ENCODE measurements at regions not wholly inside any gene's neighbourhood (a gene's known extent, or its start where the extent isn't known, plus 50 kb on each side); places are given as distances from the start of the nearest gene placed in this dataset.

GRCh38 chr18:42635378-42636048 lies 480.0 kb downstream of the RIT2 start:
- no peak for DNase-seq (ENCODE audit: low spot score)
- in situ Hi-C loops (cut with HindIII; ENCODE audit: low sequenced_read_pairs) = no loop called here

- in situ Hi-C loops (cut with HindIII; ENCODE audit: low sequenced_read_pairs) = no loop called here
Observed at GRCh38 chr18:42636309-42636708, 479.2 kb downstream of the RIT2 start.

GRCh38 chr18:42640160-42640559 lies 475.3 kb downstream of the RIT2 start:
- in situ Hi-C loops (cut with HindIII; ENCODE audit: low sequenced_read_pairs) = no loop called here
- no peak for DNase-seq (ENCODE audit: low spot score)

More at GRCh38 chr18:42636309-42636708, 479.2 kb downstream of the RIT2 start:
- DNase-seq (ENCODE audit: low spot score) = peak; percentile 77

GRCh38 chr18:42641996-42642395 lies 473.5 kb downstream of the RIT2 start:
- in situ Hi-C loops (cut with HindIII; ENCODE audit: low sequenced_read_pairs) = no loop called here
- DNase-seq (ENCODE audit: low spot score) = no peak

DNA sequence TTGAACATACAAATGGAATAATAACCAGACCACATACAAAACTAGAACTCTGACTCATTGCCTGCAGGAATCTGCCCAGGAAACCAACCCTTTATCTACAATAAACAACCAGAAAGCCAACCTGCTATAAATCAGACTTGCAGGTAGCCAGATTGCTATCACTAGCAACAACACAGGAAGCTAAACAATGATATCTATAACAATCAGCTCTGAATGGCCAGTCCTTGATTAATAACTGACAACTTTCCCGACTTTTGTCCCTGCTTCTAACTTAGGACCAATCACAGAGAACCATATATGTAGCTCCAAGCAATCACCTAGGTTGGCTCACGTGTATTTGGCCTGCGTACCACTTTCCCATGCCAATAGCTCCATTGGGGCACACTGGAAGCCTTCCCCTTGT lies 470.8 kb downstream of the RIT2 start:
- DNase-seq (ENCODE audit: low spot score) = no peak
- in situ Hi-C loops (cut with HindIII; ENCODE audit: low sequenced_read_pairs) = no loop called here

- in situ Hi-C loops (cut with HindIII; ENCODE audit: low sequenced_read_pairs) = no loop called here
- no peak for DNase-seq (ENCODE audit: low spot score)
Observed at GRCh38 chr18:42649331-42650035, 466.0 kb downstream of the RIT2 start.

- in situ Hi-C loops (cut with HindIII; ENCODE audit: low sequenced_read_pairs) = no loop called here
- DNase-seq (ENCODE audit: low spot score) = no peak
Observed at GRCh38 chr18:42654556-42654955, 460.9 kb downstream of the RIT2 start.

DNA sequence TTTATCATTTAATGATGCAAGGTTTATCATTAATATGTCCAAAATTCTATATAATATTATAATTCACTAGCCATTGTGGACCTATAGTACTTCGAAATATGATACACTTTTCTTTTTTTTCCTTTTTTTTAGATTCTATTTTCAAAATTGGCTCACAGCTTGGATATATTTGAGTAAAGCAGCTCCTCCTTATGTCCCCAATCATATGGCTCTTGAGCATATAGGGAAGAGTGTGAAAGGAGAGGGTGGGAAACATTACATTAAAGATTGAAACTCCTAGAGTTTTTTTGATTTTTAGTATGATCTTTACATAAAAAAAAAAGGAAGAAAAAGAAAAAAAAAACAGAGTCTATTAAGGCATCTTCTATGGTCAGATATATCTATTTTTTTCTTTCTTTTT lies 457.9 kb downstream of the RIT2 start:
- DNase-seq (ENCODE audit: low spot score) = no peak
- in situ Hi-C loops (cut with HindIII; ENCODE audit: low sequenced_read_pairs) = no loop called here

DNA sequence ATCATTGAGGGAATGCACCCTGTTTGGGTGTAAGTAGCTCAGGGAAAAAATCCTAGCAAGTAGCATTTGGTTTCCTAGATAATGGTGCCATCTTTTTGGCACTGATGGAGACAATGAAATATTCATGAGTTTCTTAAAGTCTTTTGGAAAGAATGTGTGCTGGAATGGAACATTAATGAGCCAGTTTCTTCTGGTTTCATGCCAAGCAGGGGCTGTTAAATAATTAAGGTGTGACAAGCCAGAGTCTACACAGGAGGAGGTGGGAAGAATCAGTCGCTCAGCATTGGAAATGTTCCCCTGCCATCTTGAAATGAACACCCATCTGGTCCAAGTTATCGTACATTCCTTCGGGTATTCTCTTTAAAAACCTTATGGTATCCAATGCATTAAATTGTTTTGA lies 457.3 kb downstream of the RIT2 start:
- in situ Hi-C loops (cut with HindIII; ENCODE audit: low sequenced_read_pairs) = no loop called here
- DNase-seq (ENCODE audit: low spot score) = no peak

DNA sequence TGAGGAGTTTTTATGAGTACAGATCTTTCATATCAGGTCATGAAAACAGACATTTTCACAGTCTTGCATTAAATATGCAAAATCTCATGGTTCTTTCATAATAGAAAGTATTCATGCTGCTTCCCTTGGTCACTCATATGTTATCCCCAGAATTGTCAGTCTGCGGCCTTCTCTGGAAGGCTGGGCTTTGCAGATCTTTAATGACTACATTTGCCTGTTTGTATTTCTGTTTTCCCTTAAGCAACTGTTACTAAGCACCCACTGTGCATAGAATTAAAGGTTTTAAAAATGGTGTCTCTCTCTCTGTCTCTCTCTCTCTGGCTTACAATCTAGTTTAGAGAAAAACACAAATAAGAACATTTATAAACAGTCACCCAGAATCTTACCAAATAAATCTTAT lies 456.3 kb downstream of the RIT2 start:
- no peak for DNase-seq (ENCODE audit: low spot score)
- in situ Hi-C loops (cut with HindIII; ENCODE audit: low sequenced_read_pairs) = no loop called here

DNA sequence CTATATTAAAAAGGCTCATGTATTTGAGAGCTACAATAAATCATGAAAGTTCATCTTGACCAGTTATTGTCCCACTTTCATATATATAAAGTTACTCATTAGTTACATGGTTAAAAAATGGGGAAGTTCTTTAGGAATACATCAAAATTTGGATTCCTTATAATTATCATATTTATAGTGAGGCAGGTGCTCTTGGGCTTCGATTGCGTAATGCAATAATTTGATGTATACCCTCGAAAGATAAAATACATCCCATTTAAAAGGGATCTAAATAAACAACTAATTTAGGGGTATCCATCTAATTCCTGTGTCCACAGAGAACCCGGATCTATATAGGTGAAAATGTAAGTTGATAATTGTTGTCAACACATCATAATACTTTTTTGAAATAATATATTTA lies 444.6 kb downstream of the RIT2 start:
- in situ Hi-C loops (cut with HindIII; ENCODE audit: low sequenced_read_pairs) = no loop called here

DNA sequence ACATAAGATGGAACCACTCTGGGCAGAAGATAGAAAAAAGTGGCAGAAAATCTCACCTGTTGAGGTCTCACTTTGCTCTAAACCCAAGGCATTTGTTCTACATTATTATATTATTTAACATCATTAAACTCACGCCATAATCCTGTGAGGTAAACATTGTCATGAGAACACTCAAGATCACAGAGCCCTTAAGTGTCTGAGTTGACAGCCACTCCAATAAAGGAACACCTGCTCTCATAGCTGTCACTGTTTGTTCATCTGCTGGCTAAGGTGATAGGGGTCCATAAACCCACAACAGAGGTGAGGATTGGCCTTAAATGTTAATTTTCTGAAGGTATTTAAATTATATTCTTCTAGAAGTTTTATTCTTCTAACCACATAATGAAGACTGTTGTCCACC lies 439.7 kb downstream of the RIT2 start:
- in situ Hi-C loops (cut with HindIII; ENCODE audit: low sequenced_read_pairs) = no loop called here
- no peak for DNase-seq (ENCODE audit: low spot score)

More for the DNA sequence above, 444.6 kb downstream of the RIT2 start:
- DNase-seq (ENCODE audit: low spot score) = no peak

DNA sequence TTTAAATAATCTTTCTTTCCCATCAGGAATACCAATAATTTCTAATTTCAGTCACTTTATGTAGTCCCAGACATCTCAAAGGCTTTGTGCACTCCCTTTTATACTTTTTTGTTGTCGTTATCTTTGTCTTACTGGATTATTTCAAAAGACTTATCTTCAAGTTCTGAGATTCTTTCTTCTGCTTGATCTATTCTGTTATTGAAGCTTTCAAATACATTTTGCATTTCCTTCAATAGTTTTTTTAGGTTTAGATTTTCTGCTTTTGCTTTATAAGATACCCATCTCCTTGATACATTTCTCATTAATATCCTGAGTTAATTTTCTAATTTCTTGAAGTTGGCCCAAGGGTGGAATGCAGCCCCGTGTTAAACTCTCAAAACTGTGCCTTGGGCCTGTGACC lies 432.4 kb downstream of the RIT2 start:
- in situ Hi-C loops (cut with HindIII; ENCODE audit: low sequenced_read_pairs) = no loop called here
- DNase-seq (ENCODE audit: low spot score) = no peak

DNA sequence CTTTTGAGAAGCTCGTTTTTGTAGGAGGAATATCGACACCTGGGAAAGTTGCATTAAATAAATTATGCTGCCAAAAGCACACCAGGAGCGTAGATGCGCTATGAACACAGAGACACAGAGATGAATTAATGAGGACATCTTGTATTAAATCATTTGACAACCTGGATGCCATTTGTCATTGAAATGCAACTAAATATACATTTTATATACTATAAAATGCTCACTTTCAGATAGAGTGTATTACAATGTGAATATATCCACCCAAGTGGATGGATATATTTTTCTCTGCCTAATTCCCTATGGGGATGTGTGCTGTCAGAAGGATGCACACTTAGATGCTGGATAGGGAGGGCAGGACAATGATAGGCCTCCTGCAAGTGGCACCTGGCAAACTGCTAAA lies 426.2 kb downstream of the RIT2 start:
- in situ Hi-C loops (cut with HindIII; ENCODE audit: low sequenced_read_pairs) = no loop called here

More for the DNA sequence above, 426.2 kb downstream of the RIT2 start:
- no peak for DNase-seq (ENCODE audit: low spot score)

Measured in G401 (cell line).